D721Med (cell line): ENCODE measurements at regions not wholly inside any gene's neighbourhood (a gene's known extent, or its start where the extent isn't known, plus 50 kb on each side); places are given as distances from the start of the nearest gene placed in this dataset.
"Not testable (repeated sequence)": the region's sequence is repeated elsewhere in the genome, so short reads cannot be mapped to it uniquely, and the experiment has no call there.

Experiments
- DNase-seq: peaks from one replicate; pipeline ENCODE4 v3.0.0; 2011; ENCODE audit warnings: low spot score; ENCODE audit not compliant: insufficient read length
- FAIRE-seq: peaks from 2 replicates; lab custom pipeline; 2011; peaks lifted over from hg19 to GRCh38; lab: Jason Lieb, UNC
- TF ChIP-seq, protein P1 (sequence below): IDR thresholded peaks from 2 replicates; pipeline ENCODE4 v1.5.1; 2012; ENCODE audit warnings: mild to moderate bottlenecking, control low read depth; ENCODE audit not compliant: insufficient read depth; ENCODE audit errors: missing control alignments

GRCh38 chr14:46433381-46433780 is 218.2 kb downstream of the RPL10L start:
- TF ChIP-seq, protein P1, sequence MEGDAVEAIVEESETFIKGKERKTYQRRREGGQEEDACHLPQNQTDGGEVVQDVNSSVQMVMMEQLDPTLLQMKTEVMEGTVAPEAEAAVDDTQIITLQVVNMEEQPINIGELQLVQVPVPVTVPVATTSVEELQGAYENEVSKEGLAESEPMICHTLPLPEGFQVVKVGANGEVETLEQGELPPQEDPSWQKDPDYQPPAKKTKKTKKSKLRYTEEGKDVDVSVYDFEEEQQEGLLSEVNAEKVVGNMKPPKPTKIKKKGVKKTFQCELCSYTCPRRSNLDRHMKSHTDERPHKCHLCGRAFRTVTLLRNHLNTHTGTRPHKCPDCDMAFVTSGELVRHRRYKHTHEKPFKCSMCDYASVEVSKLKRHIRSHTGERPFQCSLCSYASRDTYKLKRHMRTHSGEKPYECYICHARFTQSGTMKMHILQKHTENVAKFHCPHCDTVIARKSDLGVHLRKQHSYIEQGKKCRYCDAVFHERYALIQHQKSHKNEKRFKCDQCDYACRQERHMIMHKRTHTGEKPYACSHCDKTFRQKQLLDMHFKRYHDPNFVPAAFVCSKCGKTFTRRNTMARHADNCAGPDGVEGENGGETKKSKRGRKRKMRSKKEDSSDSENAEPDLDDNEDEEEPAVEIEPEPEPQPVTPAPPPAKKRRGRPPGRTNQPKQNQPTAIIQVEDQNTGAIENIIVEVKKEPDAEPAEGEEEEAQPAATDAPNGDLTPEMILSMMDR: no peak
- DNase-seq: no peak
- no peak for FAIRE-seq

GRCh38 chr14:46432516-46432915 is 219.1 kb downstream of the RPL10L start:
- no peak for FAIRE-seq
- no peak for DNase-seq
- TF ChIP-seq, protein P1: no peak

GRCh38 chr14:46417066-46417465 is 234.5 kb downstream of the RPL10L start:
- no peak for DNase-seq
- TF ChIP-seq, protein P1: no peak
- no peak for FAIRE-seq

DNA sequence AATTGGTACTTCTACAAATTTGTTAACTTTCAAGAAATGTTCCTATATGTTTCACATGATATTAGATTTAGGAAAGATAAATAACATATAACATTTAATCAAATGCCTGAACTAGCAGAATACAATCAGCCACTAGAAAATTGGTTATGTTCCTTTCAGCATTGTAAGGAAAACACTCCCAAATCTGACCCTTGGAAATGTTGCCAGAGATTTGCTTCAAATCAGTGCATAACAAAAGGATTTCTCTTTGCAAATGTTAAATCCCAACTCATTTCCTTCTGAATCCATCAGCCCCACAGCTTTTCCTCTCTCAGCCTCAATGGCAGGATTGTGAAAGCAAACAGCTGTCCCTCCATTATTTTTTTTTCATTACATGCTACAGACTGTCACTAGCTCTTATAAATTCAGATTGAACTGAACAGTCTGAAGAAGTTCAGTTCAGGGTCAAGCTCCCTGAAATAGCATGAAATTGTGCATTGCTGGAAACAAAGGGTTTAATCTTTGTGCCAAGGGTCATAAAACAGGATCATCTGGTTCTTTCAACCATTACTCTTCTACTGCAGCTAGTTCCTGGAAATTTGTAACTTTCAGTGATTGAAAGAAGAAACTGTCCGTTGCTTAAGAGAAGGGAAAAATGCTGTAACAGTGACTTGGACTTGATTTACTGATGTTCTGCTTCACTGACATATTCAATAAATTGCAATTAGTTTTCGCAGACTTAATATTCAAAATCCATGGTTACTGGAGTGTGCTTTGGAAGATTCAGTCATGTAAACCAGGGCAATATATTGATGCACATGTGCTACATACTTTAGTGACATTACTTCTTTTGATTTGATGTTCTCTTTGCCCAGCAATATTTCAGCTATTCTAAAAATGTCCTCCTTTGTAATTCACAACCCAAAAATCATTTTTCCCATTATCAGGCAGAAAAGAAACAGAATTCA is 246.4 kb downstream of the RPL10L start:
- FAIRE-seq: no peak
- TF ChIP-seq, protein P1: no peak
- DNase-seq: no peak

DNA sequence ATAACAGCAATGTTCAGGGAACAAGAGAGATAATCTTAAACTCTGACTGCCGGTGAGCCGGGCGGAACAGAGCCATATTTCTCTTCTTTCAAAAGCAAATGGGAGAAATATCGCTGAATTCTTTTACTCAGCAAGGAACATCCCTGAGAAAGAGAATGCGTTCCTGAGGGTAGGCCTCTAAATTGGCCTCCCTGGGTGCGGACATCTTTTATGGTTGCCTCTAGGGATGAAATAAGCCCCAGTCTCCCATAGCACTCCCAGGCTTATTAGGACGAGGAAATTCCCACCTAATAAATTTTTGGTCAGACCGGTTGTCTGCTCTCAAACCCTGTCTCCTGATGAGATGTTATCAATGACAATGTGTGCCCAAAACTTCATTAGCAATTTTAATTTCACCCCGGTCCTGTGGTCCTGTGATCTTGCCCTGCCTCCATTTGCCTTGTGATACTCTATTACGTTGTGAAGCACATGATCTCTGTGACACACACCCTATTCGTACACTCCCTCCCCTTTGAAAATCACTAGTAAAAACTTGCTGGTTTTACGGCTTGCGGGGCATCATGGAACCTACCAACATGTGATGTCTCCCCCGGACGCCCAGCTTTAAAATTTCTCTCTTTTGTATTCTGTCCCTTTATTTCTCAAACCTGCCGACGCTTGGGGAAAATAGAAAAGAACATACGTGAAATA is 249.4 kb downstream of the RPL10L start:
- FAIRE-seq, DNase-seq: not testable (repeated sequence)

DNA sequence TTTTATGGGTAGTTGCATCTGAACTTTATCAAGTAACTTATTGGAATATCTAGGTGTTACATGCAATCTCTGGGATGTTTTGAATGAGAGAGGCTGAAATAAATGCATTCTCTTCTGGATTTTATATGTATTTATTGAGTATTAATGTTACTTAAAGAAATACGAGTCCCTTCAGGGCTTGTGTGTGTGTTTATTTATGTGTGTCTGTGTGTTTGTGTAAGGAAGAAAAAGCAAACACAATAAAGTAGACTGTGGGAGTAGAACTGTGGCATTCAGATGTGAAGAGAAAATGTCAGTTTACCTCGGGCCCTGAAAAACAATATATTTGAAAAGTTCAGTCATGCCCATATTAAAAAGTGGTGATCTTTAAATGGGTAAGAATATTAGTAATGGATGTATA is 250.5 kb downstream of the RPL10L start:
- no peak for DNase-seq
- TF ChIP-seq, protein P1: no peak
- FAIRE-seq: no peak

- DNase-seq: no peak
- TF ChIP-seq, protein P1: no peak
- FAIRE-seq: no peak
These were observed 252.5 kb downstream of the RPL10L start for GRCh38 chr14:46399049-46399448.
